COLO829 (cell line): ENCODE measurements at regions not wholly inside any gene's neighbourhood (a gene's known extent, or its start where the extent isn't known, plus 50 kb on each side); places are given as distances from the start of the nearest gene placed in this dataset.

Experiments used
- DNase-seq: peaks from one replicate; pipeline ENCODE4 v3.0.0; 2012; ENCODE audit warnings: low spot score

GRCh38 chr3:6771171-6771570, 89.7 kb upstream of the GRM7 start:
- DNase-seq: no peak

- no peak for DNase-seq
Measured at GRCh38 chr3:6779140-6779539, 81.8 kb upstream of the GRM7 start.

GRCh38 chr3:6781092-6781491, 79.8 kb upstream of the GRM7 start:
- DNase-seq: no peak

- DNase-seq: no peak
Measured at GRCh38 chr3:6785726-6786125, 75.2 kb upstream of the GRM7 start.

- no peak for DNase-seq
Measured at GRCh38 chr3:6791161-6791560, 69.8 kb upstream of the GRM7 start.

GRCh38 chr3:6799264-6799915, 61.5 kb upstream of the GRM7 start:
- DNase-seq: no peak

DNA sequence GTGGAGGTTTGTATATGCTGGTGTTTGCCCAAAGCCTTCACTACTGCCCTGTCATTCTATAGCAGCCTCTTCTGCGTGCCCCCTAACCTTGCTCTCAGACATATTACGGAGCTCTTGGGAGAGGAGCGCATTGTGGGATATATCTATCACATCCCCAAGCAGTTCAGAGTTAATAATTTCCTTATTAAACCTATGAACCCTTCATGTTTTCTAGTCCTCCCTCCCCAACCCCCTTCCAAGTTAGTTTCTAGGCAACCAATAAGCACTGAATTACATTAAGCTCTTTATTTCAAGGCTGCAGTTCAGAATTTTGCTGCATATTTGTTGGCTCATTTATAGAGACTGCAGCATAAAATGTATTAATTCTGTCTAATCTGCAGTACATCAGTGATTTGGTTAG, 57.3 kb upstream of the GRM7 start:
- no peak for DNase-seq

- no peak for DNase-seq
Measured at GRCh38 chr3:6805236-6805635, 55.7 kb upstream of the GRM7 start.

DNA sequence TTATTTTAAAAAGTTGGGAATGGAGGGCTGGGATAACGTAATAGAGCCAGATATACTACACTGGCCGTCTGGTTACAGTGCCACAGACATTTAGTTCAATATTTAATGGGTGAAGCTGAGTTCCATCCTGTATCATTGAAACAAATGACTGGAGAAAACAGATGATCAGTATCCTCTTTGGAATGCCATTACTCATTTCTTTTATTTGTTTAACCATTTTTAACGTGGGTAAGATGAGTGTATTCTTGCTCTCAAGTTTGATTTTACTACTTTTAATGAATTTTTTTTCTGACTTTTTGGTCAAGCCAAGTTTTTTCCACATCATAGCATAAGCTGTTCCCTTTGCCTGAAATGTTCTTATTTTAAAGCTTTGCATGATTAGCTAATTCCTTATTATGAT, 53.9 kb upstream of the GRM7 start:
- DNase-seq: no peak

DNA sequence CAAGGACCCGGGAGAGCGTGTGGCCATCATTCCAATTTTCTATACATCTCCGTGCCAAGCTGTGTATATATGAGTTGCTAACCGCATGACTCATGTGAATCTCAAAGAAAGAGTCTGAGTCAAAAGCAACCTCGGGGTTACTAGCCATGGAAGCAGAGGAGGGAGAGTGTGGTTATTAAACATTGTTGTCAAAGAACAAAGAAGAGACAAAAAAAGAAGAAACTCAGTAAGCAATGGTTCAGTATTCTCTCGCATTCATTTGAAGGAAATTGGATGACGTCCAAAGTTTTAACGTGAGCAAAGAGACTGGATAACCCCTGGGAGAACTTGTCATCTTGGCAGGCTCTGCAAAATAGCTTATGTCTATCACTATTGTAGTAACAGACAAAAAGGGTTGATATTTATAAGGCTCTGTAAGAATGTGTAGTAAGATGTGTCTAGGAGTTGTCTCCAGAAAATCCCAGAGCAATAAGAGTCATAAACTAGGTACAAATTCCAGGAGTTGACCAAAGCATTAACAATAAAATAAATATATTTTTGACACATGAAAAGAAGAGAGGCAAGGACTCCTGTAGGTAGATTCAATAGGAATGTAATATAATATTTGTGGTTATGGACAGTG, 52.8 kb upstream of the GRM7 start:
- DNase-seq: no peak

DNA sequence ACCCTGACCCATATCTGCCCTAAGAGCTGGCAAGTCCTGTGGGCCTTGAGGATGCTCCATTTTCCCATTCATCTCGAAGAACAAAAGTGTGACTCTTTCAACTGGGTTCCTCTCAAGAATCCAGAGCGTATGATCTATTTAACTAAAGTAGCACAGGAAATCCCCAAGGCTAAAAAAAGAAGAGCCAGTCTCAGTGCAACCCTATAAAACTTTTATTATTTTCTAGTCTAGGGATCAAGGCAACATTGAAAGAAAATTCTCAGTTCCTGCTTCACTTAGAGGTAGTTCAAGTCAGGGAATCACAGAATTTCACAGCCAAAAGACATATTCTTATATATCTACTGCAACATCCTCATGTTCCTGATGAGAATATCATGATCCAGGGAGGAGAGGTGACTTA, 51.6 kb upstream of the GRM7 start:
- DNase-seq: no peak
